ENCODE measurements at regions not wholly inside any gene's neighbourhood (a gene's known extent, or its start where the extent isn't known, plus 50 kb on each side); places are given as distances from the start of the nearest gene placed in this dataset.

GRCh38 chr5:135240283-135240633, 158.8 kb downstream of the MACROH2A1 start:
- TF ChIP-seq CTCF (IDR thresholded peaks at IDR 0.05 in 4 of 5, conservative IDR thresholded peaks at IDR 0.05 in 1 of 5), result no peak
- no peak for TF ChIP-seq POLR2A (IDR thresholded peaks at IDR 0.05)
